Mucosa of rectum (tissue), 2 donors: ENCODE measurements at regions not wholly inside any gene's neighbourhood (a gene's known extent, or its start where the extent isn't known, plus 50 kb on each side); places are given as distances from the start of the nearest gene placed in this dataset.
"Not testable (repeated sequence)": the region's sequence is repeated elsewhere in the genome, so short reads cannot be mapped to it uniquely, and the experiment has no call there.

ENCODE experiments used
- H3K27ac ChIP-seq, 2 donors: one replicate each; pipeline ENCODE4 v1.7.0; 2013; ENCODE audit warnings: inconsistent platforms in 2 of 2, low read depth in 2 of 2, low read length in 2 of 2
- H3K27me3 ChIP-seq, 2 donors: one replicate each; pipeline ENCODE4 v1.7.0; 2013; ENCODE audit warnings: low read length in 2 of 2; ENCODE audit not compliant: control insufficient read depth in 2 of 2, insufficient read depth in 2 of 2
- H3K36me3 ChIP-seq, 2 donors: one replicate each; pipeline ENCODE4 v1.7.0; 2013; ENCODE audit warnings: low read length in 2 of 2; ENCODE audit not compliant: control insufficient read depth in 2 of 2, insufficient read depth in 2 of 2
- H3K4me1 ChIP-seq, 2 donors: one replicate each; pipeline ENCODE4 v1.7.0; 2013; ENCODE audit warnings: low read length in 2 of 2, mild to moderate bottlenecking in 1 of 2; ENCODE audit not compliant: control insufficient read depth in 2 of 2, insufficient read depth in 2 of 2
- H3K4me3 ChIP-seq, 2 donors: one replicate each; pipeline ENCODE4 v1.7.0; 2013; ENCODE audit warnings: low read length in 2 of 2
- H3K9ac ChIP-seq, 2 donors: one replicate each; pipeline ENCODE4 v1.7.0; 2013; ENCODE audit warnings: low read length in 2 of 2, low read depth in 1 of 2, mild to moderate bottlenecking in 1 of 2
- H3K9me3 ChIP-seq, 2 donors: one replicate each; pipeline ENCODE4 v1.7.0; 2013; ENCODE audit warnings: low read length in 2 of 2; ENCODE audit not compliant: control insufficient read depth in 2 of 2
- donor health status: healthy.
- donor health status: Normal muscosa, but diverticular disease.

GRCh38 chr6:135555550-135555949 lies 58.0 kb upstream of the AHI1 start:
- Histone ChIP-seq H3K4me3 (no peak overlapping the region), H3K9me3 (no peaks in the 10 kb centered on the region), H3K36me3 (no peaks in the 10 kb centered on the region), H3K9ac (no peak overlapping the region), H3K27ac (no peak overlapping the region), H3K4me1 (no peaks in the 10 kb centered on the region), H3K27me3 (no peaks in the 10 kb centered on the region)

GRCh38 chr6:135557582-135557981 lies 60.0 kb upstream of the AHI1 start:
- no peak overlapping the region for H3K4me3 ChIP-seq
- no peaks in the 10 kb centered on the region for H3K4me1 ChIP-seq
- H3K9me3 ChIP-seq = no peaks in the 10 kb centered on the region
- no peaks in the 10 kb centered on the region for H3K36me3 ChIP-seq
- H3K9ac ChIP-seq = no peak overlapping the region
- H3K27ac ChIP-seq = no peak overlapping the region
- H3K27me3 ChIP-seq = no peaks in the 10 kb centered on the region

- not testable (repeated sequence) for H3K36me3 ChIP-seq, H3K4me1 ChIP-seq, H3K4me3 ChIP-seq, H3K27me3 ChIP-seq, H3K9ac ChIP-seq, H3K9me3 ChIP-seq, H3K27ac ChIP-seq
Observed at GRCh38 chr6:135565605-135566004, 68.1 kb upstream of the AHI1 start.

GRCh38 chr6:135566311-135567068 lies 69.0 kb upstream of the AHI1 start:
- Histone ChIP-seq H3K9me3 (no peaks in the 10 kb centered on the region), H3K9ac (no peak overlapping the region), H3K27me3 (no peaks in the 10 kb centered on the region), H3K4me3 (no peak overlapping the region), H3K27ac (no peak overlapping the region), H3K36me3 (no peaks in the 10 kb centered on the region), H3K4me1 (no peaks in the 10 kb centered on the region)

- Histone ChIP-seq H3K9me3 (no peaks in the 10 kb centered on the region), H3K4me3 (no peak overlapping the region), H3K27me3 (no peaks in the 10 kb centered on the region), H3K4me1 (no peaks in the 10 kb centered on the region), H3K27ac (no peak overlapping the region), H3K36me3 (no peaks in the 10 kb centered on the region), H3K9ac (no peak overlapping the region)
Observed at GRCh38 chr6:135567375-135568083, 70.0 kb upstream of the AHI1 start.

- no peak overlapping the region for H3K27ac ChIP-seq
- H3K4me3 ChIP-seq = no peak overlapping the region
- H3K27me3 ChIP-seq = no peaks in the 10 kb centered on the region
- H3K9ac ChIP-seq = no peak overlapping the region
- H3K9me3 ChIP-seq = no peaks in the 10 kb centered on the region
- no peaks in the 10 kb centered on the region for H3K36me3 ChIP-seq
- no peaks in the 10 kb centered on the region for H3K4me1 ChIP-seq
Observed at GRCh38 chr6:135568379-135568778, 70.8 kb upstream of the AHI1 start.

- Histone ChIP-seq H3K4me3 (no peak overlapping the region), H3K36me3 (no peaks in the 10 kb centered on the region), H3K27ac (no peak overlapping the region), H3K9ac (no peak overlapping the region), H3K9me3 (no peaks in the 10 kb centered on the region), H3K4me1 (no peaks in the 10 kb centered on the region), H3K27me3 (no peaks in the 10 kb centered on the region)
Observed at GRCh38 chr6:135572051-135572450, 74.5 kb upstream of the AHI1 start.

- Histone ChIP-seq H3K27ac (no peak overlapping the region), H3K4me1 (no peaks in the 10 kb centered on the region), H3K4me3 (no peak overlapping the region), H3K36me3 (no peaks in the 10 kb centered on the region), H3K9ac (no peak overlapping the region), H3K27me3 (no peaks in the 10 kb centered on the region), H3K9me3 (no peaks in the 10 kb centered on the region)
Observed at GRCh38 chr6:135575629-135576028, 78.1 kb upstream of the AHI1 start.

- no peaks in the 10 kb centered on the region for H3K9me3 ChIP-seq
- no peaks in the 10 kb centered on the region for H3K36me3 ChIP-seq
- no peak overlapping the region for H3K9ac ChIP-seq
Observed at GRCh38 chr6:135576055-135576454, 78.5 kb upstream of the AHI1 start.

GRCh38 chr6:135577059-135577538 lies 79.6 kb upstream of the AHI1 start:
- no peaks in the 10 kb centered on the region for H3K9me3 ChIP-seq
- H3K36me3 ChIP-seq = no peaks in the 10 kb centered on the region
- H3K27me3 ChIP-seq = no peaks in the 10 kb centered on the region
- no peak overlapping the region for H3K4me3 ChIP-seq
- H3K4me1 ChIP-seq = no peaks in the 10 kb centered on the region
- H3K27ac ChIP-seq = no peak overlapping the region
- H3K9ac ChIP-seq = no peak overlapping the region

More at GRCh38 chr6:135576055-135576454, 78.5 kb upstream of the AHI1 start:
- Histone ChIP-seq H3K4me1 (no peaks in the 10 kb centered on the region), H3K27me3 (no peaks in the 10 kb centered on the region), H3K4me3 (no peak overlapping the region), H3K27ac (no peak overlapping the region)
